Activated naive CD8-positive, alpha-beta T cell treated with anti-CD3 and anti-CD28 coated beads for 36 hours (primary cell): ENCODE measurements at regions not wholly inside any gene's neighbourhood (a gene's known extent, or its start where the extent isn't known, plus 50 kb on each side); places are given as distances from the start of the nearest gene placed in this dataset.
"Not testable (repeated sequence)": the region's sequence is repeated elsewhere in the genome, so short reads cannot be mapped to it uniquely, and the experiment has no call there.

ENCODE experiments used
- DNase-seq: peaks from one replicate; pipeline ENCODE4 v3.0.0; 2021
- H3K27ac Mint-ChIP-seq: one replicate; pipeline ENCODE4 v1.8.0; 2022; ENCODE audit warnings: mild to moderate bottlenecking, moderate library complexity, mixed read lengths
- H3K27me3 Mint-ChIP-seq: one replicate; pipeline ENCODE4 v1.8.0; 2022; ENCODE audit warnings: mild to moderate bottlenecking, mixed read lengths
- H3K36me3 Mint-ChIP-seq: one replicate; pipeline ENCODE4 v1.8.0; 2021; ENCODE audit warnings: mild to moderate bottlenecking, mixed read lengths
- H3K4me1 Mint-ChIP-seq: one replicate; pipeline ENCODE4 v1.8.0; 2021; ENCODE audit warnings: mixed read lengths
- H3K4me3 Mint-ChIP-seq: one replicate; pipeline ENCODE4 v1.8.0; 2022; ENCODE audit warnings: mild to moderate bottlenecking, moderate library complexity, mixed read lengths
- H3K9me3 Mint-ChIP-seq: one replicate; pipeline ENCODE4 v1.8.0; 2022; ENCODE audit warnings: mixed read lengths

DNA sequence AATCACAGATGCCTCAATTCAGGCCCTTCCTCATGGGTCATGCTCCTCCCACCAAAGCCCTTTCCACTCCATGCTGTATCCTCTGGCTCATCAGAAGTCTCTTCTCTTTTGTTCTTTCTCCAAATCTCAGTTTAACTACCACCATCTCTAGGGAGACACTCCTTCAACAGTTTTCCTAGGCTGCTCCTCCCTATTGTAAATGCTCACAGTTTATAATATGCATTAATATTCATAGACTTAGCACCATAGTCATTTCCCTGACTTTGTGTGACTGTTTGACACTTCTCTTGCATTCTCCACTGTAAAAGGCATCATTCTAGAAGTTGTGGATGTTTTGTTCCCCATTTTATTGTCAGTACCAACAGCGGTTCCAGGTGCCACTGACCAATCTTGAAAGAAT, 226.5 kb upstream of the PRSS1 start:
- Mint-ChIP-seq H3K27ac (no peak overlapping the region), H3K36me3 (no peaks in the 10 kb centered on the region), H3K27me3 (no peaks in the 10 kb centered on the region), H3K4me3 (no peak overlapping the region), H3K9me3 (no peaks in the 10 kb centered on the region), H3K4me1 (peaks cover 8% of the 10 kb centered on the region)
- no peak for DNase-seq

DNA sequence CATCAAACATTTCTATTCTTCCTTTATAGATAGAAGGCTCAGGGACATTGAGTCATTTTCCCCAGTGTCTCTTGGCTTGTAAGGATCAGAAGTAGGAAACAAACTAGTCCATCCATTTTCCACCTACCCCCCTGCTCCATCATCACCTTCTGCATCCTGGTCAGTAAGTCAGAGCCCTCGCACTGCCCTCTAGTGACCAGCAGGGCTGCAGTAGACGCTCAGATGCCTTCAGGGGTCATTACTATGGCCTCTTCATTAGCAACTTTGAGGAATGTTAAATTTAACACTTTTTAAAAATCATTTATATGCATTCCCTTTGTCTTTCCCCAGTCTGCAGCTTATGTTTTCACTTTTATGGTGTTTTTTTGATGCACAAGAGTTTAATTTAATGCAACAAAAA, 228.4 kb upstream of the PRSS1 start:
- H3K4me3 Mint-ChIP-seq, DNase-seq: not testable (repeated sequence)

DNA sequence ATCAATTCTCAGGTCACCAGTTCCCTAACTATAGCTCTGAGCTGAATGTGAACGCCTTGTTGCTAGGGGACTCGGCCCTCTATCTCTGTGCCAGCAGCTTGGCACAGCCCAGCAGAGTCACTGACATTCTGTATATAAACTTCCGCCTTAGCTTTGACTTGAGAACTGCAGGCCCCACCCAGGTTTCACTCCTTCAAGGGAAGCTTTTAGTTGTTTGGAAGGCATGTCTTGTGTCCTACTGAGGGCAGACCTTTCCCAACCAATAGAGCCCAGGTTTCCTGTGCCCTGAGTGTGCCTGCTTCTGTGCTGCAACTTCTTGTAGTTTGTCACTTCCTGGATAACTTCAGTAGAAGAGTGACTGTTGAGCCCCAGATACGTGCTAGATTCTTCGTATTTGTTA, 228.8 kb upstream of the PRSS1 start:
- peak overlapping the region; percentile 52 for H3K4me3 Mint-ChIP-seq
- H3K4me1 Mint-ChIP-seq, DNase-seq, H3K27me3 Mint-ChIP-seq, H3K9me3 Mint-ChIP-seq, H3K36me3 Mint-ChIP-seq: not testable (repeated sequence)
- H3K27ac Mint-ChIP-seq = peak overlapping the region; percentile 76

More for the DNA sequence above, 228.4 kb upstream of the PRSS1 start:
- H3K36me3 Mint-ChIP-seq, H3K27me3 Mint-ChIP-seq, H3K9me3 Mint-ChIP-seq, H3K4me1 Mint-ChIP-seq: not testable (repeated sequence)
- H3K27ac Mint-ChIP-seq = peak overlapping the region; percentile 76

DNA sequence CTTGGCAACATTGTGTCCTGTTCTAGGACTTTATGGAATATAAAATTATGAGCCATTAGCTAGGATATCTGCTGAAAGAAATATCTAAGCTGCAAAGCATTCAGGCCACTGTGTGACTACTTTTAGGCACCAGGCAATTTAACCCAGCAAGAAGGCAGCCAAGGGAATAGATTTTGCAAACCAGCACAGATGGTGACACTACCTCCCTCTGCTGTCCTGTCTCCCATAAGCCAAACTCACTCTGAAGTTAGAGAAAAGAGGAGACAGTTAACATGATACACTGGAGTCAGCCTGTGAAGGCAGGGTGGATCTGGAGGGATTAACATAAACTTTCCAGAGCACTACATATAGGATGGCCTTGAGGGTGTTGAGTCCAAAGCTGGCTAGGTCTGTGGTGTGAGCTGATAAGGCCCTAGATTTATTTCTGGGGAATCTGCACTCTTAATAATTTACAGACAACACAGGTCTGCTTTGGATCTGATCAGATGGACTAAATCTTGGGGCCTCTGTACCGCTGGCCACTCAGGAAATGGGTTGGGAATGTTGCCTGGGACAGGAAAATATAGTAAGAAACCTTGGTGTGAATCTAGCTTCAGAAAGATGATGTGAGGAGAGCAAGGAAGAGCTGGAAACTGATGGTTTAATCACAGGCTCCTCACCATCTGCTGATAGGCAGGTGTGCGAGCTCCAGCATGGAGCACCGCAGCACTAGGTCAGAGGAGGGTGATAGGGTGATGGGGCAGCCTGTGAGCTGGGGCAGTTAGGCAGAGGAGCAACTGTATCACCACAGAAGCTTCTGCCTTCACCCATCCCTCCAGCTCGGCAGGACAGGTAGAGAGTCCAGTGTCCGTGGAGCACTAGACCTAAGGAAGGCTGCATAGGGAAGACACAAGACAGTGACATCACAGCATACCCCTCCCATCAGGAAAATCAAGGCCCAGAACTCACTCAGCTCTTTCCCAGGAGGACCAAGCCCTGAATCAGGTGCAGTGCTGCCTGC, 229.9 kb upstream of the PRSS1 start:
- H3K4me1 Mint-ChIP-seq = peaks cover 8% of the 10 kb centered on the region
- DNase-seq = no peak
- H3K9me3 Mint-ChIP-seq = no peaks in the 10 kb centered on the region
- H3K27ac Mint-ChIP-seq = peak overlapping the region; percentile 51
- no peaks in the 10 kb centered on the region for H3K36me3 Mint-ChIP-seq
- H3K27me3 Mint-ChIP-seq = no peaks in the 10 kb centered on the region
- H3K4me3 Mint-ChIP-seq = peak overlapping the region; percentile 53

DNA sequence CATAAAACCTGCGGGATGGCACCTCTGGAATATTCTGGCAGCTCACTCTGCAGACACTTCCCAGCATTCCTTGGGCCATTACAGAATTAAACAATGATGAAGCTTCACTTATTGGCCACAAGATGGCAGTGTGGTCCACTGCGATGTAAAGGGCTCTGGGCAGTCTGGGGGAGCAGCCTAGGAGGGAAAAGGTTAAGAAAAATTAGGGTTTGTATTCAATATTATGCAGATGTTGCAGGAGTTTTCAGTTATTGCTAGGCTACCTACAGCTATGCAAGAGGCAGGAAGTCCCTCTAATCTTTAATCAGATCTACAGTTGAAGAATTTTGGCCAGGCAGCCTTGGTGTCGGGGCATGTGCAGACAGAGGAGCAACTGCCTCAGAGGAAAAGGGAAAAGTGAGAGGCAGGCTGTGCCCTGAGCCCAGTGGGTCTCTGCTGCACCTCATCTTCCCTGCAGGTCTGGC, 233.2 kb upstream of the PRSS1 start:
- H3K36me3 Mint-ChIP-seq = no peaks in the 10 kb centered on the region
- H3K4me3 Mint-ChIP-seq = no peak overlapping the region
- peak overlapping the region; percentile 46 for H3K27ac Mint-ChIP-seq
- DNase-seq = no peak
- peaks cover 18% of the 10 kb centered on the region for H3K4me1 Mint-ChIP-seq
- no peaks in the 10 kb centered on the region for H3K27me3 Mint-ChIP-seq
- no peaks in the 10 kb centered on the region for H3K9me3 Mint-ChIP-seq

DNA sequence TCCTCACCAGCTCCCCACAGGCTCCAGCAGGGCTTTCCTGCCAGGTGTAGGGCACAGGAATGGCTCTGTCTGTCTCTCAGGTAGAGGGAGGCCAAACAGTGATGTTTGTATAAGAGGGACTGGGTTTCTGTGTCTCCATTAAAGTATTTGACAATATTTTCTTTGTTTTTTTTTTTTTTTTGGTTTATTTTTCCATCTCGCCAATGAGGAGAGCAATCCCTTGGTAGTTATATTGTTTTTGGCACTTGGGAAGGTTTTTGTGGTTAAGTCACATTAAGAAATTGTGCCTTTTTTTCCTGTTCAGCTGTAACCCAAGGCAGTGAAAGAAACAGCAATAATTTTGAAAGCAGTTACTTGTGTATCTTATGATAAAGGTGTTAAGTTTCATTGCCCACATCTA, 234.6 kb upstream of the PRSS1 start:
- H3K27me3 Mint-ChIP-seq, H3K4me1 Mint-ChIP-seq, DNase-seq: not testable (repeated sequence)

DNA sequence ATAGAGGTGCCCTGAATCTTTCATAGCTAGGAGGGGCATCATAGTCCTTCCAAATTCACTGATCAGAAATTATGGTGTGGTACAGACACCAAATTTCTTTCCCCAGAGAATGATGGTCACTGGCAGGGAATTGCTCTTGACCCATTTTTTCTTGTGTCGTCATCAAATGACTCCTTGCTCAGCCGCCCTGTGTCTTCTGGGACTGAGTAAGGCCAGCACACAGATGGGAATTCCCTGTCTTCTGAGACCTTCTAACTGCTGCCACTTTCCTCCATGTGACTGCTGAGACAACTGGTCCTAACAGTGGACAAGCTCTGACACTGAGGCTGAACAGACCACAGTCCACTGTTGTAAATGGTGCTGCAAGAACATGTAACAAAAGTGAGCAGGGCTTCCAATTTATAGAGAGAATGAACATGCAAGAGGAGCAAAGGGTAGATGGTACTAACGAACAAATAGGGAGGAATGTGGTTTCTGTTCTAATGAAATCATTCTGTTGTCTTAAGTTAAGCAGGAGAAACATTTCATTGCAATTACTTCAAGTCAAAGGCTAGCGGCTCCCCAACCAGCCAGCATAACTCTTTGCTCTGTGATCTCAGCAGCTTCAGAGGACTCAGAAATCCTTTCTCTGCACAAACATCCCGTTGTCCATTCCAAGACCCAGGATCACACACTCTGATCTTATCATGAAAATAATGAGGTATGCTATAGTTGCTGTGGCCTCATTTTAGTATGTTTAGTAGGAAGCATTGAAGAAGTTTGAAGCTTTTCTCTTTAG, 235.9 kb upstream of the PRSS1 start:
- Mint-ChIP-seq H3K27me3 (no peaks in the 10 kb centered on the region), H3K36me3 (no peaks in the 10 kb centered on the region), H3K9me3 (no peaks in the 10 kb centered on the region), H3K4me1 (peaks cover 20% of the 10 kb centered on the region), H3K27ac (no peak overlapping the region), H3K4me3 (no peak overlapping the region)
- no peak for DNase-seq

More for the DNA sequence above, 234.6 kb upstream of the PRSS1 start:
- H3K27ac Mint-ChIP-seq, H3K9me3 Mint-ChIP-seq, H3K4me3 Mint-ChIP-seq, H3K36me3 Mint-ChIP-seq: not testable (repeated sequence)

DNA sequence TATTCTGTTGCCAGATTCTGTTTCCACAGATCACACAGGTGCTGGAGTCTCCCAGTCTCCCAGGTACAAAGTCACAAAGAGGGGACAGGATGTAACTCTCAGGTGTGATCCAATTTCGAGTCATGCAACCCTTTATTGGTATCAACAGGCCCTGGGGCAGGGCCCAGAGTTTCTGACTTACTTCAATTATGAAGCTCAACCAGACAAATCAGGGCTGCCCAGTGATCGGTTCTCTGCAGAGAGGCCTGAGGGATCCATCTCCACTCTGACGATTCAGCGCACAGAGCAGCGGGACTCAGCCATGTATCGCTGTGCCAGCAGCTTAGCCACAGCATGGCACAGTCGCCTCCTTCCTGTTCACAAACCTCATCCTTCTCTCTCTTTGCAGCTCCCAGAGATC, 237.5 kb upstream of the PRSS1 start:
- H3K4me1 Mint-ChIP-seq = peaks cover 25% of the 10 kb centered on the region
- H3K27ac Mint-ChIP-seq = no peak overlapping the region
- DNase-seq = no peak
- no peak overlapping the region for H3K4me3 Mint-ChIP-seq
- H3K9me3 Mint-ChIP-seq = no peaks in the 10 kb centered on the region
- H3K36me3 Mint-ChIP-seq = no peaks in the 10 kb centered on the region
- no peaks in the 10 kb centered on the region for H3K27me3 Mint-ChIP-seq

DNA sequence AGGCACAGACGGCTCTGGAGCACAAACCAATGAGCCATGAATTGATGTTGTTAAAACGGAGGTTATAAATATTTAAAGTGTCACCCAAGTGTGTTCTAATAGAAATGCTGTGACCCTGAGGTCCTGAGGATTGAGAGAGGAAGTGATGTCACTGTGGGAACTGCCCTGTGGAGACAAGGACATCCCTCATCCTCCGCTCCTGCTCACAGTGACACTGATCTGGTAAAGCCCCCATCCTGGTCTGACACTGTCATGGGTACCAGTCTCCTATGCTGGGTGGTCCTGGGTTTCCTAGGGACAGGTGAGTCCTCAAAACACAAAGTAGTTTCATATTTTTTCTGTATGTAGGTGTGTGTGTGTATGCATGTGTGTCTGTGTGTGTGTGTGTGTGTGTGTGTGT, 237.9 kb upstream of the PRSS1 start:
- peaks cover 25% of the 10 kb centered on the region for H3K4me1 Mint-ChIP-seq
- no peaks in the 10 kb centered on the region for H3K9me3 Mint-ChIP-seq
- no peaks in the 10 kb centered on the region for H3K27me3 Mint-ChIP-seq
- no peak overlapping the region for H3K27ac Mint-ChIP-seq
- DNase-seq = no peak
- H3K4me3 Mint-ChIP-seq = no peak overlapping the region
- H3K36me3 Mint-ChIP-seq = no peaks in the 10 kb centered on the region

DNA sequence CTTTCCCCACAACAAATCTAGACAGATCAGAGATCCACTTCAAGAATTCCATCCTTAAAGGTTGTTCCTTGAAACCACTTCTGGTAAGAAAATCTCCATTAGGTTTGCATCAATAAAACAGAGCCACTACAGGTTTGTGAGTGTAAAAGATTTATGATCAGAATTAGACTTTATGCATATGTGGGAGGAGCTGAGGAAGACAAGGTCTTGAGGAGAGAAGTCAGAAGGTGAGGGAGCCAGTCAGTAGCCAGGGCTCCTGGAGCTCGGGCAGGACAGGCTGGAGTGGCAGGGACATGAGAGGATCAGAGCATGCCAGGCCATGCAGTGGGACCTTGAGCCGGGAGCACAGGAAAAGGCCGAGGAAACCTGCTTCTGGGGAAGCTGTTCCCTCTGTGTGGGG, 240.0 kb upstream of the PRSS1 start:
- not testable (repeated sequence) for H3K27ac Mint-ChIP-seq, H3K4me3 Mint-ChIP-seq, H3K9me3 Mint-ChIP-seq, H3K27me3 Mint-ChIP-seq, DNase-seq, H3K36me3 Mint-ChIP-seq
- peaks cover 25% of the 10 kb centered on the region for H3K4me1 Mint-ChIP-seq

DNA sequence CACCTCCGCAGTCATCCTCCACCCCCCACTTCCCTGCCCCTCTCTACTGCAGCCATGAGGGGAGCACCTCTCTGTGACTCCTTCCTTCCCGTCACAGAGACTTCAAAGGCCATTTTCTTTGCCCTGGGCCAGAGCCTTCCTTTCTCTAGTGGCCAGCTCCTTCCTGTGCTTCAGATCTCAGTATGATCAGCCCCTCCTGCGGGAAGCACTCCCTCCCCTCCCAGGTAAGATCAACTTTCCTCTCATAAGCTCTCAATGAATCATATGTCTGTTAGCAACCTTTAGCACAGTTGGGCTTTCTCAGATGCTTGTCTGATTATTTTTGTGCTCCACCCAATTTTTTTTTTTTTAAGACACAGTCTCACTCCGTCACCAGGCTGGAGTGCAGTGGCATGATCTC, 241.0 kb upstream of the PRSS1 start:
- H3K27ac Mint-ChIP-seq = peak overlapping the region; percentile 76
- no peak overlapping the region for H3K4me3 Mint-ChIP-seq
- no peaks in the 10 kb centered on the region for H3K36me3 Mint-ChIP-seq
- DNase-seq = no peak
- peaks cover 25% of the 10 kb centered on the region for H3K4me1 Mint-ChIP-seq
- H3K9me3 Mint-ChIP-seq = no peaks in the 10 kb centered on the region
- no peaks in the 10 kb centered on the region for H3K27me3 Mint-ChIP-seq

DNA sequence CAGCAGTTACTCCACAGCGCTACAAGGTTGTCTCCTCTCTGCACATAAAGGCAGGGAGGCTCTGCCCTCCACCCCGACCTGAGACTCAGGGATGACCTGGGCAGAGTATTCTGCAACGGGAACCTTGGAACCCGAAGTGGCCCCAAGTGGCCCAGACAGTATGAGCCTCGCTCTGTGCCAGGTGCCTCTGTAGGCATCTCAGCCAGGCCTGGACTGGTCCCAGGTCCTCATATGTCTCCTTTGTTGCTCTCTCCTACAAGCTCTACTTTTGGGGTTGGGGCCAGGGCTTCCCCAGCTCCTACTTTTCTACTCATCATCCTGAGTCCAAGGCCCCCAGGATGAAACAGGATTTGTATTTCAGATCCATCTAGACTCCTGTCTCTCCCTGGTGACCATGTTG, 241.5 kb upstream of the PRSS1 start:
- H3K27me3 Mint-ChIP-seq = no peaks in the 10 kb centered on the region
- H3K36me3 Mint-ChIP-seq = no peaks in the 10 kb centered on the region
- H3K27ac Mint-ChIP-seq = peak overlapping the region; percentile 76
- H3K4me1 Mint-ChIP-seq = peaks cover 25% of the 10 kb centered on the region
- H3K4me3 Mint-ChIP-seq = no peak overlapping the region
- DNase-seq = no peak
- no peaks in the 10 kb centered on the region for H3K9me3 Mint-ChIP-seq

DNA sequence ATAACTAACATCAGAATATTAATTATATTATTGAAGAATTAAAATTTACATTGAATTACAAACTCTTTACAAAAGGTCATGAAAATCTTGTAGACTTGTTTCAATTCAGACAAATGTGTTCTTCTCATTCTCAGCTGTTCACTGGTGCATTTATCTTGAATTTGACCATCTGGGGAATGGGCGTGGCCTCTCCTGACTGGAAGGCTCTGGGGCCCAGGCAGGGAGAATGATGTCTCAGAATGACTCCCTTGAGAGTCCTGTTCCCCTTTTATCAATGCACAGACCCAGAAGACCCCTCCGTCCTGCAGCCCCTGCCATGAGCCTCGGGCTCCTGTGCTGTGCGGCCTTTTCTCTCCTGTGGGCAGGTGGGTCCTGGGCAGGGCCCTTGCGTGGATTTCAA, 242.2 kb upstream of the PRSS1 start:
- not testable (repeated sequence) for DNase-seq, H3K27me3 Mint-ChIP-seq, H3K4me3 Mint-ChIP-seq, H3K27ac Mint-ChIP-seq, H3K9me3 Mint-ChIP-seq, H3K36me3 Mint-ChIP-seq
- H3K4me1 Mint-ChIP-seq = peaks cover 21% of the 10 kb centered on the region

DNA sequence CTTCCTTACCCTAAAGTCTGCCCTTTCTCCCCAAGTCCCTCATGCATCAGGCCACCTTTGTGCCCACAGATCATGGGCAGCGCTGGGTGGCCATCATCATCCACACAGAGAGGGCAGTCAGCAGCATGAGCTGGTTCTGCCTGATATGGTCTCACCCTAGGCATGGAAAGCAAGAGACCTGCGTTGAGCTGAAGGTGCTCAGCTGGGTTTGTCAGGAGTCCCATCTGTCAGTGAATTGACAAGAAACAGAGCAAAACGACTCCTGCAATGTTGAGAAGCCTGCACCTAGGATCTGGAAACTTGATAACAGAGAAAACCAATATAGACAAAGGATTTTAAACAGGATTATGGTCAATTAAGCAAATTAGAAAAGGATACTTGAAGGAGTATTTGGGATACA, 242.7 kb upstream of the PRSS1 start:
- H3K9me3 Mint-ChIP-seq = no peaks in the 10 kb centered on the region
- no peaks in the 10 kb centered on the region for H3K27me3 Mint-ChIP-seq
- H3K4me3 Mint-ChIP-seq = no peak overlapping the region
- no peaks in the 10 kb centered on the region for H3K36me3 Mint-ChIP-seq
- peaks cover 19% of the 10 kb centered on the region for H3K4me1 Mint-ChIP-seq
- no peak overlapping the region for H3K27ac Mint-ChIP-seq
- no peak for DNase-seq

DNA sequence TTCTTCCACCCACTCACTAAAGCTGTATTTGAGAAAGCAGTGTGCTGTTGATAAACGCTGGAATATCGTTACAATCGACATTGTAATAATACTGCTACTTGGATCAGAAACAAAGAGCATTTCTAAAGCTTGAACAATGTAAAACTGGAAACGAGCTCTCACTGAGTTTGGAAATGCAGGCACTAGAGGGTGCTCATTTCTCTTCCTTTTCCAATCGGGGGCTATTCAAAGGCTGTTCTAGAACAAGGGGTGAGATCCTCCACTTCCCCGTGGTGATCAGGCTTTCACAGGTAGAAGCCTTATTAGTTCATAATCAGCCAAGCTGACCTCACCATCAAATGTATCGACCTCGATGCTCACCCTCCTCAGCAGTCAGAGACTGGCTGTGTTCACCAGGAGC, 245.3 kb upstream of the PRSS1 start:
- H3K27me3 Mint-ChIP-seq, H3K4me3 Mint-ChIP-seq, H3K9me3 Mint-ChIP-seq, H3K36me3 Mint-ChIP-seq, DNase-seq, H3K27ac Mint-ChIP-seq: not testable (repeated sequence)
- H3K4me1 Mint-ChIP-seq = peaks cover 29% of the 10 kb centered on the region
